ENCODE measurements at regions not wholly inside any gene's neighbourhood (a gene's known extent, or its start where the extent isn't known, plus 50 kb on each side); places are given as distances from the start of the nearest gene placed in this dataset.
"Not testable (repeated sequence)": the region's sequence is repeated elsewhere in the genome, so short reads cannot be mapped to it uniquely, and the experiment has no call there.

DNA sequence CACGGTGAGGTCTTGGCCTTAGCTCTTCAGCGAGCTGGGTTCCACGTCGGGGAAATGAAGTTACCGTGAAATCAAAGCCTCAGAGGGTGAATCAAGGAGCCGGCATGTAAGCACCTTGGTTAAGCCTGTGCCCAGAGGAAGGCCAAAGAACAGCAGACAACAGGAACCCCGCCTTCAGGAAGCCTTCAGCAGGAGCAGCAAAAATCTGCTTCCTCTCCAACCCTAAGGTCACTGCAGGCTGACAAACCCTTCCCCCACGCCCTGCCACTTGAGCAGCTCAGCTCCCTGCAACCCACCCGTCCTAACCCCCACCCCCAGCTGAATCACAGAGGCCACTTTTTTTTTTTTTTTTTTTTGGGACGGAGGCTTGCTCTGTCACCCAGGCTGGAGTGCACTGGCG is 72.9 kb upstream of the LTA4H start:
- H3K4me3 ChIP-seq (ENCODE audit: low read depth, low read length) = no peak overlapping the region
- TF ChIP-seq, protein P1, sequence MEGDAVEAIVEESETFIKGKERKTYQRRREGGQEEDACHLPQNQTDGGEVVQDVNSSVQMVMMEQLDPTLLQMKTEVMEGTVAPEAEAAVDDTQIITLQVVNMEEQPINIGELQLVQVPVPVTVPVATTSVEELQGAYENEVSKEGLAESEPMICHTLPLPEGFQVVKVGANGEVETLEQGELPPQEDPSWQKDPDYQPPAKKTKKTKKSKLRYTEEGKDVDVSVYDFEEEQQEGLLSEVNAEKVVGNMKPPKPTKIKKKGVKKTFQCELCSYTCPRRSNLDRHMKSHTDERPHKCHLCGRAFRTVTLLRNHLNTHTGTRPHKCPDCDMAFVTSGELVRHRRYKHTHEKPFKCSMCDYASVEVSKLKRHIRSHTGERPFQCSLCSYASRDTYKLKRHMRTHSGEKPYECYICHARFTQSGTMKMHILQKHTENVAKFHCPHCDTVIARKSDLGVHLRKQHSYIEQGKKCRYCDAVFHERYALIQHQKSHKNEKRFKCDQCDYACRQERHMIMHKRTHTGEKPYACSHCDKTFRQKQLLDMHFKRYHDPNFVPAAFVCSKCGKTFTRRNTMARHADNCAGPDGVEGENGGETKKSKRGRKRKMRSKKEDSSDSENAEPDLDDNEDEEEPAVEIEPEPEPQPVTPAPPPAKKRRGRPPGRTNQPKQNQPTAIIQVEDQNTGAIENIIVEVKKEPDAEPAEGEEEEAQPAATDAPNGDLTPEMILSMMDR (IDR thresholded peaks at IDR 0.05; ENCODE audit: low read depth, low read length, missing control alignments) = no peak
- in situ Hi-C loops (cut with HindIII; ENCODE audit: low sequenced_read_pairs) = no loop called here
- no peak for DNase-seq (ENCODE audit: low read depth)

- H3K4me3 ChIP-seq (ENCODE audit: low read depth, low read length); DNase-seq (ENCODE audit: low read depth); in situ Hi-C loops (cut with HindIII; ENCODE audit: low sequenced_read_pairs): not testable (repeated sequence)
Measured at GRCh38 chr12:96108941-96109340, 73.6 kb upstream of the LTA4H start.

DNA sequence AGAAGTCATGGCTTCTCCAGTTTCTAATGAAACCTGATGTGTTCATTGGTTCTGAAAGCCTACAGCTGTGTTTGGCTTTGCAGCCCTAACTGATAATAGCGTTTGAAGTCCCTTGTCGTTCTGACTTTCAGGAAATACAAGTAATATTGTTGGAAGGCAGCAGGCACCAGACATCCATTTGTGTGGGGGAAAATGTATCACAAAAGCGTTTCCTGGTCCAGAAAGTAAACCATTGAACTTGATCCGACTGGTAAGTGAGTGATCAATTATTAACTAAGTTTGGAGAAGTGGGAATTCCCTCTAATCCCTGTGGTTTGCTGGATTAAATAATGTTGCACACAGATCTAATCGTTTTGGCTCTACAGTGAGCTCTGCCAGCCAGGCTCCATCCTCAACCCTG is 77.3 kb upstream of the LTA4H start:
- TF ChIP-seq, protein P1 (IDR thresholded peaks at IDR 0.05; ENCODE audit: low read depth, low read length, missing control alignments) = no peak
- DNase-seq (ENCODE audit: low read depth) = no peak
- in situ Hi-C loops (cut with HindIII; ENCODE audit: low sequenced_read_pairs) = no loop called here
- H3K4me3 ChIP-seq (ENCODE audit: low read depth, low read length) = no peak overlapping the region

- in situ Hi-C loops (cut with HindIII; ENCODE audit: low sequenced_read_pairs) = no loop called here
Measured at GRCh38 chr12:96117460-96117859, 76.7 kb upstream of the ELK3 start.

GRCh38 chr12:96120359-96121100 is 73.6 kb upstream of the ELK3 start:
- H3K4me3 ChIP-seq (ENCODE audit: low read depth, low read length) = no peak overlapping the region
- TF ChIP-seq, protein P1 (IDR thresholded peaks at IDR 0.05; ENCODE audit: low read depth, low read length, missing control alignments) = no peak
- in situ Hi-C loops (cut with HindIII; ENCODE audit: low sequenced_read_pairs) = no loop called here
- DNase-seq (ENCODE audit: low read depth) = no peak

More at GRCh38 chr12:96117460-96117859, 76.7 kb upstream of the ELK3 start:
- TF ChIP-seq, protein P1 (IDR thresholded peaks at IDR 0.05; ENCODE audit: low read depth, low read length, missing control alignments) = no peak
- no peak overlapping the region for H3K4me3 ChIP-seq (ENCODE audit: low read depth, low read length)
- no peak for DNase-seq (ENCODE audit: low read depth)

- TF ChIP-seq, protein P1 (IDR thresholded peaks at IDR 0.05; ENCODE audit: low read depth, low read length, missing control alignments) = no peak
- no peak overlapping the region for H3K4me3 ChIP-seq (ENCODE audit: low read depth, low read length)
- DNase-seq (ENCODE audit: low read depth) = no peak
- in situ Hi-C loops (cut with HindIII; ENCODE audit: low sequenced_read_pairs) = no loop called here
Measured at GRCh38 chr12:96121271-96121711, 72.9 kb upstream of the ELK3 start.

DNA sequence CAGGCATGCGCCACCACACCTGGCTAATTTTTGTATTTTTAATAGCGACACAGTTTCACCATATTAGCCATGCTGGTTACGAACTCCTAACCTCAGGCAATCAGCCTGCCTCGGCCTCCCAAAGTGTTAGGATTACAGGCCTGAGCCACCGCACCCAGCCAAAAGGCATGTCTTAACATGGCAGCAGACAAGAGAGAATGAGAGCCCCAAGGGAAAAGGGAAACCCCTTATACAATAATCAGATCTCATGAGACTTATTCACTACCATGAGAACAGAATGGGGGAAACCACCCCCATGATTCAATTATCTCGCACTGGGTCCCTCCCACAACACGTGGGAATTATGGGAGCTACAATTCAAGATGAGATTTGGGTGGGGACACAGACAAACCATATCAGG is 65.9 kb upstream of the ELK3 start:
- DNase-seq (ENCODE audit: low read depth); in situ Hi-C loops (cut with HindIII; ENCODE audit: low sequenced_read_pairs); H3K4me3 ChIP-seq (ENCODE audit: low read depth, low read length): not testable (repeated sequence)
